Liver (tissue), 8 donors: ENCODE measurements at regions not wholly inside any gene's neighbourhood (a gene's known extent, or its start where the extent isn't known, plus 50 kb on each side); places are given as distances from the start of the nearest gene placed in this dataset.

Experiments
- DNase-seq: peaks from one replicate; pipeline ENCODE4 v3.0.0-alpha.2; 2017; ENCODE audit warnings: low spot score
- H3K27ac ChIP-seq, 2 donors: one replicate each; pipeline ENCODE4 v1.7.0; 2013; ENCODE audit warnings: inconsistent platforms in 2 of 2, low read length in 2 of 2, control low read depth in 1 of 2, low read depth in 1 of 2, mild to moderate bottlenecking in 1 of 2
- H3K27me3 ChIP-seq, 4 donors: one replicate each; pipeline versions ENCODE4 v1.6.1 to v1.7.0; 2013; ENCODE audit warnings: low read length in 3 of 4, inconsistent platforms in 1 of 4, mild to moderate bottlenecking in 1 of 4, moderate library complexity in 1 of 4; ENCODE audit not compliant: control insufficient read depth in 4 of 4, insufficient read depth in 4 of 4
- H3K36me3 ChIP-seq, 4 donors: one replicate each; pipeline versions ENCODE4 v1.6.1 to v1.7.0; 2013; ENCODE audit warnings: low read length in 3 of 4, mild to moderate bottlenecking in 3 of 4, low read depth in 1 of 4, moderate library complexity in 1 of 4; ENCODE audit not compliant: control insufficient read depth in 4 of 4, insufficient read depth in 3 of 4
- H3K4me1 ChIP-seq, 4 donors: one replicate each; pipeline versions ENCODE4 v1.6.1 to v1.7.0; 2013; ENCODE audit warnings: low read length in 3 of 4, mild to moderate bottlenecking in 3 of 4, moderate library complexity in 1 of 4; ENCODE audit not compliant: control insufficient read depth in 4 of 4, insufficient read depth in 4 of 4
- H3K4me3 ChIP-seq, 3 donors: one replicate each; pipeline versions ENCODE4 v1.6.1 to v1.7.0; 2013; ENCODE audit warnings: low read length in 3 of 3, control low read depth in 1 of 3, low read depth in 1 of 3, mild to moderate bottlenecking in 1 of 3
- H3K9ac ChIP-seq, 2 donors: one replicate each; pipeline ENCODE4 v1.7.0; 2013; ENCODE audit warnings: low read length in 2 of 2, mild to moderate bottlenecking in 2 of 2, moderate library complexity in 2 of 2, control low read depth in 1 of 2, low read depth in 1 of 2
- H3K9me3 ChIP-seq, 4 donors: one replicate each; pipeline versions ENCODE4 v1.6.1 to v1.7.0; 2013; ENCODE audit warnings: low read length in 3 of 4; ENCODE audit not compliant: control insufficient read depth in 4 of 4
- EGR1 ChIP-seq, 2 donors: IDR thresholded peaks; 2 replicates each; pipeline ENCODE4 v1.6.1; 2016 to 2018; ENCODE audit warnings: antibody characterized with exemption in 2 of 2, low read depth in 2 of 2
- FOXA1 ChIP-seq: IDR thresholded peaks from 2 replicates; pipeline ENCODE4 v1.6.1; 2016; ENCODE audit warnings: antibody characterized with exemption
- FOXA2 ChIP-seq: IDR thresholded peaks from 2 replicates; pipeline ENCODE4 v1.6.1; 2016; ENCODE audit warnings: antibody characterized with exemption
- GABPA ChIP-seq, 2 donors: IDR thresholded peaks in 1 of 2; conservative IDR thresholded peaks in 1 of 2; 2 replicates each; pipeline ENCODE4 v1.6.1; 2016; ENCODE audit warnings: antibody characterized with exemption in 2 of 2, mild to moderate bottlenecking in 1 of 2, moderate library complexity in 1 of 2
- HNF4A ChIP-seq, 2 donors: conservative IDR thresholded peaks; 2 replicates each; pipeline ENCODE4 v1.6.1; 2016; ENCODE audit warnings: antibody characterized with exemption in 2 of 2, mild to moderate bottlenecking in 2 of 2
- HNF4G ChIP-seq: IDR thresholded peaks from 2 replicates; pipeline ENCODE4 v1.6.1; 2016; ENCODE audit warnings: antibody characterized with exemption
- JUND ChIP-seq, 2 donors: IDR thresholded peaks; 2 replicates each; pipeline ENCODE4 v1.6.1; 2016; ENCODE audit warnings: antibody characterized with exemption in 2 of 2
- NR2F2 ChIP-seq: IDR thresholded peaks from 2 replicates; pipeline ENCODE4 v1.6.1; 2016; ENCODE audit warnings: antibody characterized with exemption
- RAD21 ChIP-seq, 2 donors: IDR thresholded peaks; 2 replicates each; pipeline ENCODE4 v1.6.1; 2016; ENCODE audit warnings: antibody characterized with exemption in 2 of 2, mild to moderate bottlenecking in 2 of 2
- RXRA ChIP-seq, 2 donors: IDR thresholded peaks; 2 replicates each; pipeline ENCODE4 v1.6.1; 2017 to 2018; ENCODE audit warnings: antibody characterized with exemption in 2 of 2, mild to moderate bottlenecking in 1 of 2
- SP1 ChIP-seq: IDR thresholded peaks from 2 replicates; pipeline ENCODE4 v1.6.1; 2018; ENCODE audit warnings: antibody characterized with exemption, mild to moderate bottlenecking
- TAF1 ChIP-seq: conservative IDR thresholded peaks from 2 replicates; pipeline ENCODE4 v1.6.1; 2016; ENCODE audit warnings: antibody characterized with exemption, mild to moderate bottlenecking
- YY1 ChIP-seq: IDR thresholded peaks from 2 replicates; pipeline ENCODE4 v1.6.1; 2016; ENCODE audit warnings: antibody characterized with exemption, mild to moderate bottlenecking
- WGBS: extraction: QIAGEN DNeasy Blood & Tissue Kit; methylation state at CpG from one replicate; pipeline ENCODE4 v1.1.7; 2013; 5-methylcytosine and 5-hydroxymethylcytosine counted together
- TF ChIP-seq, protein P1 (sequence below): IDR thresholded peaks from 2 replicates; pipeline ENCODE4 v1.6.1; 2016; ENCODE audit warnings: antibody characterized with exemption, mild to moderate bottlenecking
- TF ChIP-seq, protein P2 (sequence below): fragments of 150-350 bp; IDR thresholded peaks from 2 replicates; pipeline ENCODE4 v1.5.1; 2017; ENCODE audit warnings: improper control_type of control experiment, low read depth, low read length; ENCODE audit not compliant: missing input control
- TF ChIP-seq, protein P3 (sequence below): IDR thresholded peaks from 2 replicates; pipeline ENCODE4 v1.6.1; 2016; ENCODE audit warnings: antibody characterized with exemption
- TF ChIP-seq, protein P4 (sequence below): IDR thresholded peaks from 2 replicates; pipeline ENCODE4 v1.6.1; 2016; ENCODE audit warnings: antibody characterized with exemption
- TF ChIP-seq, protein P5 (sequence below): IDR thresholded peaks from 2 replicates; pipeline ENCODE4 v1.6.1; 2016; ENCODE audit warnings: antibody characterized with exemption
- donor health status: healthy.
- donor health status: healthy.
- donor health status: healthy.
- donor health status: healthy.
- donor health status: healthy.

DNA sequence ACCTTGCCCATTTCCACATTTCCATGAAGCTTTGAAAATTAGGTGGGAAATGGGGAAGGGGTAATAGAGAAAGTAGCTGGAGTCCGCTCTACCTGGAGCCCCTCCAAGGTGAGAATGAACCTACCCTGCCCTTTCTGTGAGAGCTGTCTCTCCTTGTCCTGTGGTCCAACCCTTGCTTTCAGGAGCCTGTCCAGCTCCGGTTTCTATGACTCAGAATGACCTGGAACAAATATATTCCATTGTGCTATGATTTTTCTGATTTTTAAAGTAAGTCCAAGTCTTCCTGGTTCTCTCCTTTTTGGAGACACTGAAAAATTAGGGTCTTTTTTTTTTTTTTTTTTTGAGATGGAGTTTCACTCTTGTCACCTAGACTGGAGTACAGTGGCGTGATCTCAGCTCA, 89.1 kb upstream of the VASH1 start:
- no peaks in the 10 kb centered on the region for H3K36me3 ChIP-seq
- TF ChIP-seq HNF4A (conservative IDR thresholded peaks at IDR 0.05) (no peak), EGR1 (IDR thresholded peaks at IDR 0.05; ENCODE audit: low read depth in 2 of 2) (no peak), HNF4G (no peak), TAF1 (no peak), JUND (IDR thresholded peaks at IDR 0.05) (no peak), RAD21 (IDR thresholded peaks at IDR 0.05) (no peak), GABPA (IDR thresholded peaks at IDR 0.05 in 1 of 2, conservative IDR thresholded peaks at IDR 0.05 in 1 of 2) (no peak), SP1 (no peak), FOXA1 (no peak), NR2F2 (no peak), FOXA2 (no peak)
- TF ChIP-seq, protein P1, sequence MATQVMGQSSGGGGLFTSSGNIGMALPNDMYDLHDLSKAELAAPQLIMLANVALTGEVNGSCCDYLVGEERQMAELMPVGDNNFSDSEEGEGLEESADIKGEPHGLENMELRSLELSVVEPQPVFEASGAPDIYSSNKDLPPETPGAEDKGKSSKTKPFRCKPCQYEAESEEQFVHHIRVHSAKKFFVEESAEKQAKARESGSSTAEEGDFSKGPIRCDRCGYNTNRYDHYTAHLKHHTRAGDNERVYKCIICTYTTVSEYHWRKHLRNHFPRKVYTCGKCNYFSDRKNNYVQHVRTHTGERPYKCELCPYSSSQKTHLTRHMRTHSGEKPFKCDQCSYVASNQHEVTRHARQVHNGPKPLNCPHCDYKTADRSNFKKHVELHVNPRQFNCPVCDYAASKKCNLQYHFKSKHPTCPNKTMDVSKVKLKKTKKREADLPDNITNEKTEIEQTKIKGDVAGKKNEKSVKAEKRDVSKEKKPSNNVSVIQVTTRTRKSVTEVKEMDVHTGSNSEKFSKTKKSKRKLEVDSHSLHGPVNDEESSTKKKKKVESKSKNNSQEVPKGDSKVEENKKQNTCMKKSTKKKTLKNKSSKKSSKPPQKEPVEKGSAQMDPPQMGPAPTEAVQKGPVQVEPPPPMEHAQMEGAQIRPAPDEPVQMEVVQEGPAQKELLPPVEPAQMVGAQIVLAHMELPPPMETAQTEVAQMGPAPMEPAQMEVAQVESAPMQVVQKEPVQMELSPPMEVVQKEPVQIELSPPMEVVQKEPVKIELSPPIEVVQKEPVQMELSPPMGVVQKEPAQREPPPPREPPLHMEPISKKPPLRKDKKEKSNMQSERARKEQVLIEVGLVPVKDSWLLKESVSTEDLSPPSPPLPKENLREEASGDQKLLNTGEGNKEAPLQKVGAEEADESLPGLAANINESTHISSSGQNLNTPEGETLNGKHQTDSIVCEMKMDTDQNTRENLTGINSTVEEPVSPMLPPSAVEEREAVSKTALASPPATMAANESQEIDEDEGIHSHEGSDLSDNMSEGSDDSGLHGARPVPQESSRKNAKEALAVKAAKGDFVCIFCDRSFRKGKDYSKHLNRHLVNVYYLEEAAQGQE = no peak
- TF ChIP-seq, protein P2, sequence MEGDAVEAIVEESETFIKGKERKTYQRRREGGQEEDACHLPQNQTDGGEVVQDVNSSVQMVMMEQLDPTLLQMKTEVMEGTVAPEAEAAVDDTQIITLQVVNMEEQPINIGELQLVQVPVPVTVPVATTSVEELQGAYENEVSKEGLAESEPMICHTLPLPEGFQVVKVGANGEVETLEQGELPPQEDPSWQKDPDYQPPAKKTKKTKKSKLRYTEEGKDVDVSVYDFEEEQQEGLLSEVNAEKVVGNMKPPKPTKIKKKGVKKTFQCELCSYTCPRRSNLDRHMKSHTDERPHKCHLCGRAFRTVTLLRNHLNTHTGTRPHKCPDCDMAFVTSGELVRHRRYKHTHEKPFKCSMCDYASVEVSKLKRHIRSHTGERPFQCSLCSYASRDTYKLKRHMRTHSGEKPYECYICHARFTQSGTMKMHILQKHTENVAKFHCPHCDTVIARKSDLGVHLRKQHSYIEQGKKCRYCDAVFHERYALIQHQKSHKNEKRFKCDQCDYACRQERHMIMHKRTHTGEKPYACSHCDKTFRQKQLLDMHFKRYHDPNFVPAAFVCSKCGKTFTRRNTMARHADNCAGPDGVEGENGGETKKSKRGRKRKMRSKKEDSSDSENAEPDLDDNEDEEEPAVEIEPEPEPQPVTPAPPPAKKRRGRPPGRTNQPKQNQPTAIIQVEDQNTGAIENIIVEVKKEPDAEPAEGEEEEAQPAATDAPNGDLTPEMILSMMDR = no peak
- TF ChIP-seq, protein P3, sequence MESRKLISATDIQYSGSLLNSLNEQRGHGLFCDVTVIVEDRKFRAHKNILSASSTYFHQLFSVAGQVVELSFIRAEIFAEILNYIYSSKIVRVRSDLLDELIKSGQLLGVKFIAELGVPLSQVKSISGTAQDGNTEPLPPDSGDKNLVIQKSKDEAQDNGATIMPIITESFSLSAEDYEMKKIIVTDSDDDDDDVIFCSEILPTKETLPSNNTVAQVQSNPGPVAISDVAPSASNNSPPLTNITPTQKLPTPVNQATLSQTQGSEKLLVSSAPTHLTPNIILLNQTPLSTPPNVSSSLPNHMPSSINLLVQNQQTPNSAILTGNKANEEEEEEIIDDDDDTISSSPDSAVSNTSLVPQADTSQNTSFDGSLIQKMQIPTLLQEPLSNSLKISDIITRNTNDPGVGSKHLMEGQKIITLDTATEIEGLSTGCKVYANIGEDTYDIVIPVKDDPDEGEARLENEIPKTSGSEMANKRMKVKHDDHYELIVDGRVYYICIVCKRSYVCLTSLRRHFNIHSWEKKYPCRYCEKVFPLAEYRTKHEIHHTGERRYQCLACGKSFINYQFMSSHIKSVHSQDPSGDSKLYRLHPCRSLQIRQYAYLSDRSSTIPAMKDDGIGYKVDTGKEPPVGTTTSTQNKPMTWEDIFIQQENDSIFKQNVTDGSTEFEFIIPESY = no peak
- TF ChIP-seq, protein P4, sequence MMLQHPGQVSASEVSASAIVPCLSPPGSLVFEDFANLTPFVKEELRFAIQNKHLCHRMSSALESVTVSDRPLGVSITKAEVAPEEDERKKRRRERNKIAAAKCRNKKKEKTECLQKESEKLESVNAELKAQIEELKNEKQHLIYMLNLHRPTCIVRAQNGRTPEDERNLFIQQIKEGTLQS = no peak
- TF ChIP-seq, protein P5, sequence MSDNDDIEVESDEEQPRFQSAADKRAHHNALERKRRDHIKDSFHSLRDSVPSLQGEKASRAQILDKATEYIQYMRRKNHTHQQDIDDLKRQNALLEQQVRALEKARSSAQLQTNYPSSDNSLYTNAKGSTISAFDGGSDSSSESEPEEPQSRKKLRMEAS = no peak
- peaks cover 0 to 3% (median 0%) of the 10 kb centered on the region in 4 donors for H3K9me3 ChIP-seq
- no peaks in the 10 kb centered on the region for H3K27me3 ChIP-seq
- no peak overlapping the region for H3K9ac ChIP-seq
- no peaks in the 10 kb centered on the region for H3K4me1 ChIP-seq
- H3K27ac ChIP-seq = no peak overlapping the region
- 96% methylated on average over 3 of the region's 3 CpGs for WGBS
- H3K4me3 ChIP-seq = no peak overlapping the region
- DNase-seq = no peak

DNA sequence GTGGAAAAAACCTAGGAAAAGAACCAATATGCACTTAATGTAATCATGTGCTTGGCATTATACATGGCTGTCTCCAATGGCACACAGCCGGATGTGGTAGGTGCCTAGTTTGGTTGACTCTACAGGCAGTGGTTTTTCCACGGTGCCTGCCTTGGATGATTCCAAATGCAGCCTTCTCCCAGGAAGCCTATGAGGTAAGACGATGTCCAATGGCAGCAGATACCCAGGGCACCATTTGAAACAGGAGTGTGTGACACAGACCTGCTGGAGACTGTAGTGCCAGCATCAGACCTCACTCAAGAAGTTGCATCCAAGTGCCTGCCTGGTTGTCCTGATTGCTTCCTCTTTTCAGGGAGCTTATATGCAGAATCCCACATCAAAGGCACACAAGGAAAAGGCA, 88.0 kb upstream of the VASH1 start:
- Histone ChIP-seq H3K4me1 (no peaks in the 10 kb centered on the region), H3K27ac (no peak overlapping the region), H3K9ac (no peak overlapping the region), H3K9me3 (peaks cover 0 to 3% (median 0%) of the 10 kb centered on the region in 4 donors), H3K27me3 (no peaks in the 10 kb centered on the region), H3K36me3 (no peaks in the 10 kb centered on the region), H3K4me3 (no peak overlapping the region)
- DNase-seq = no peak
- TF ChIP-seq RXRA (IDR thresholded peaks at IDR 0.05) (no peak), HNF4G (no peak), GABPA (IDR thresholded peaks at IDR 0.05 in 1 of 2, conservative IDR thresholded peaks at IDR 0.05 in 1 of 2) (no peak), RAD21 (IDR thresholded peaks at IDR 0.05) (no peak), SP1 (no peak), TAF1 (no peak), FOXA2 (no peak), YY1 (no peak), JUND (IDR thresholded peaks at IDR 0.05) (no peak), EGR1 (IDR thresholded peaks at IDR 0.05; ENCODE audit: low read depth in 2 of 2) (no peak), HNF4A (conservative IDR thresholded peaks at IDR 0.05) (no peak)
- TF ChIP-seq, protein P5 = no peak
- TF ChIP-seq, protein P2 = no peak
- 95% methylated on average over 3 of the region's 3 CpGs for WGBS
